OCI-LY7 (cell line): ENCODE measurements at regions not wholly inside any gene's neighbourhood (a gene's known extent, or its start where the extent isn't known, plus 50 kb on each side); places are given as distances from the start of the nearest gene placed in this dataset.
A peak's percentile ranks its signal among the peaks of the same experiment; 100 is the strongest.

Source experiments
- BruUV-seq: library from RNA; stranded (reverse); fragments of 400-500 nt; replicated peaks from 2 replicates; lab custom pipeline; 2021; lab: Mats Ljungman, UMichigan
- CTCF ChIA-PET: fragments of 300-600 bp; sonication (Branson Sonifier 250); formaldehyde crosslinking; loops from one replicate; lab custom pipeline; 2022; ENCODE audit warnings: antibody characterized with exemption; ENCODE audit not compliant: unreplicated experiment; lab: Charles Lee
- POLR2A ChIA-PET: fragments of 300-600 bp; sonication (Branson Sonifier 250); formaldehyde crosslinking; loops from one replicate; lab custom pipeline; 2022; ENCODE audit warnings: antibody characterized with exemption; lab: Charles Lee
- DNase-seq: peaks from one replicate; pipeline ENCODE4 v3.0.0-alpha.2; 2015; ENCODE audit warnings: low spot score
- H2AFZ ChIP-seq: fragments of 200-600 bp; sonication (generic), shearing (Covaris generic); 2 replicates; pipeline ENCODE4 v1.6.1; 2014; ENCODE audit warnings: mild to moderate bottlenecking, antibody characterized with exemption, low read length, moderate library complexity
- H3K27ac ChIP-seq: fragments of 200-600 bp; sonication (generic); 2 replicates; pipeline ENCODE4 v1.5.1; 2014; ENCODE audit warnings: mixed run types, low read depth, mild to moderate bottlenecking, moderate library complexity, low read length, inconsistent platforms; ENCODE audit not compliant: poor library complexity, severe bottlenecking
- H3K36me3 ChIP-seq: fragments of 200-600 bp; sonication (generic); 2 replicates; pipeline ENCODE4 v1.6.1; 2014; ENCODE audit warnings: mild to moderate bottlenecking, antibody characterized with exemption, low read length, moderate library complexity, mixed read lengths; ENCODE audit not compliant: insufficient read depth
- H3K4me1 ChIP-seq: fragments of 200-600 bp; sonication (generic); 2 replicates; pipeline ENCODE4 v1.5.1; 2014; ENCODE audit warnings: mild to moderate bottlenecking, low read length; ENCODE audit not compliant: insufficient read depth, poor library complexity, severe bottlenecking
- H3K4me2 ChIP-seq: fragments of 200-600 bp; sonication (generic); 2 replicates; pipeline ENCODE4 v1.6.1; 2014; ENCODE audit warnings: mild to moderate bottlenecking, low read length
- H3K4me3 ChIP-seq: fragments of 200-600 bp; sonication (generic); 2 replicates; pipeline ENCODE4 v1.5.1; 2014; ENCODE audit warnings: mild to moderate bottlenecking, low read depth, low read length; ENCODE audit not compliant: poor library complexity, severe bottlenecking
- H3K79me2 ChIP-seq: fragments of 200-600 bp; sonication (generic); 2 replicates; pipeline ENCODE4 v1.6.1; 2016; ENCODE audit warnings: low read depth, mild to moderate bottlenecking, low read length, moderate library complexity, mixed read lengths; ENCODE audit not compliant: insufficient read depth
- H3K9me2 ChIP-seq: fragments of 200-600 bp; sonication (generic); 2 replicates; pipeline ENCODE4 v1.6.1; 2016; ENCODE audit warnings: mild to moderate bottlenecking, low read length, mixed read lengths; ENCODE audit not compliant: insufficient read depth
- H3K9me3 ChIP-seq: fragments of 200-600 bp; sonication (generic); 2 replicates; pipeline ENCODE4 v1.6.1; 2014; ENCODE audit warnings: mild to moderate bottlenecking, mixed run types, low read length, mixed read lengths
- H4K20me1 ChIP-seq: fragments of 200-600 bp; sonication (generic); 2 replicates; pipeline ENCODE4 v1.6.1; 2014; ENCODE audit warnings: mild to moderate bottlenecking, antibody characterized with exemption, low read length, moderate library complexity, mixed read lengths; ENCODE audit not compliant: insufficient read depth
- EZH2phosphoT487 ChIP-seq: fragments of 200-600 bp; sonication (generic); IDR thresholded peaks from 2 replicates; pipeline ENCODE4 v1.6.1; 2018; ENCODE audit warnings: low read depth, borderline replicate concordance, mild to moderate bottlenecking, mixed run types, antibody characterized with exemption, low read length, moderate library complexity, mixed read lengths
- intact Hi-C: fragments of 100-400 bp; cut with micrococcal nuclease; formaldehyde crosslinking; loops from one replicate; pipeline ENCODE4 v1.10.0; 2022; ENCODE audit not compliant: unreplicated experiment
- TF ChIP-seq, protein P1 (sequence below): fragments of 200-600 bp; sonication (generic); conservative IDR thresholded peaks from 2 replicates; pipeline ENCODE4 v1.5.1; 2014; ENCODE audit warnings: mild to moderate bottlenecking, antibody characterized with exemption, low read length, moderate library complexity, mixed read lengths

DNA sequence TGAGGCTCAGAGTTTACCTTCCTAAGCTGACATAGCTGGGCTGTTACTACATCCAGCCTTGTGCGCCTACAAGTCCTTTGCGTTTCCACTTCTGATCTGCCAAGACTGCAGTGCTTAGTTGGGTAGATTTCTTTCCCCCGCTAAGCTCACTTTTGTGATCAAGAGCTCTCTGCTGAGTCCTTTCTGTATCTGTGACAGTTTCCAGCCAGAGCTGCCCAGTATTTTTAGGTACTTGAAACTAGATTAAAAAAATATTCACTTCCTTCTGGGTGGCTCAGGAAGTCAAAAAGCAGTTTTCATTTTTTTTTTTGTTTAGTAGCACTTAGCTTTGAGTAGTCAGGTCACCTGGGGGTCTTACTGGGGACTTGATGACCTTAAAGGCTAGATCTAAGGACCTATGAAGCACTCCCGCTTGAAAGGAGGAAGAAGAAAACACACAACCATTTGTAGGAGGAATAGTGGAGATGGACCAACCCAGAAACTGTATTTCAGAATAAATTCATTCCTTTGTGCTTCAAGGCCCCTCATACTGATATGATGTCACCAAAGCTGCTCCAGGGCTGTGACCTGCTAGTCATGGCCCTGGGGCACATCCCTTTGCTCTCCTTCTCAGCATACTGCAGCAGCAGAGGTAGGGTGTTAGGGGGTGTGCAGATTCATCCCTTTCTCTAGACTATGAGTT, 75.6 kb upstream of the HNF1B start:
- ChIA-PET POLR2A (interaction anchor here (0.6 to 1.1 kb wide), 3 partner anchors 10 to 214 kb away, joined by 3 to 5 read pairs (median 3); no protein-coding TSS in a partner anchor), CTCF (interaction anchor here (0.7 to 0.8 kb wide), 2 partner anchors 8 to 688 kb away, joined by 3 read pairs; no protein-coding TSS in a partner anchor)

DNA sequence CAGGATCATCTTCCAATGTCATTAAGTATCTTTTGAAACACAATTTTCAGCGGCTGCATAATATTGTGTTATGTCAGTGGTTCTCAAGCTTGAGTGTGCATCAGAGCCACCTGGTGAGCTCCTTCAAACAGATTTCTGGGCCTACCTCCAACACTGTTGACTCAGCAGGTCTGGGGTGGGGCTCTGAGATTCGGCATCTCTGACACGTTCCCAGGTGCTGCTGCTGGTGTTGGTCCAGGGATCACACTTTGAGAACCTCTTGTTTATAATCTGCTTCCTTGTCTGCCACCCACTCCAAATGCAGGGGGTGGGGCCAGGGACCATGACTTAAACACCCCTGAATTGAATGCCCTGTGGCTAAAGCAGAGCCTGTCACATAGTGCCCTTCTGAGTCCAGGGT, 73.8 kb upstream of the HNF1B start:
- intact Hi-C loops, result loop anchor here (5.0 to 10.0 kb wide), 3 partner anchors 114 to 294 kb away; partner anchors contain the start of gene SYNRG
- H3K4me3 ChIP-seq, result no peak overlapping the region
- TF ChIP-seq, protein P1, sequence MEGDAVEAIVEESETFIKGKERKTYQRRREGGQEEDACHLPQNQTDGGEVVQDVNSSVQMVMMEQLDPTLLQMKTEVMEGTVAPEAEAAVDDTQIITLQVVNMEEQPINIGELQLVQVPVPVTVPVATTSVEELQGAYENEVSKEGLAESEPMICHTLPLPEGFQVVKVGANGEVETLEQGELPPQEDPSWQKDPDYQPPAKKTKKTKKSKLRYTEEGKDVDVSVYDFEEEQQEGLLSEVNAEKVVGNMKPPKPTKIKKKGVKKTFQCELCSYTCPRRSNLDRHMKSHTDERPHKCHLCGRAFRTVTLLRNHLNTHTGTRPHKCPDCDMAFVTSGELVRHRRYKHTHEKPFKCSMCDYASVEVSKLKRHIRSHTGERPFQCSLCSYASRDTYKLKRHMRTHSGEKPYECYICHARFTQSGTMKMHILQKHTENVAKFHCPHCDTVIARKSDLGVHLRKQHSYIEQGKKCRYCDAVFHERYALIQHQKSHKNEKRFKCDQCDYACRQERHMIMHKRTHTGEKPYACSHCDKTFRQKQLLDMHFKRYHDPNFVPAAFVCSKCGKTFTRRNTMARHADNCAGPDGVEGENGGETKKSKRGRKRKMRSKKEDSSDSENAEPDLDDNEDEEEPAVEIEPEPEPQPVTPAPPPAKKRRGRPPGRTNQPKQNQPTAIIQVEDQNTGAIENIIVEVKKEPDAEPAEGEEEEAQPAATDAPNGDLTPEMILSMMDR, result no peak
- no peak for TF ChIP-seq EZH2phosphoT487
- no TSS peak for BruUV-seq
- H3K36me3 ChIP-seq, result no peaks in the 10 kb centered on the region
- peak overlapping the region; percentile 74 for H3K4me2 ChIP-seq
- ChIA-PET POLR2A (no interaction called here), CTCF (no interaction called here)
- no peaks in the 10 kb centered on the region for H3K9me2 ChIP-seq
- H4K20me1 ChIP-seq, result no peaks in the 10 kb centered on the region
- DNase-seq, result no peak
- H3K9me3 ChIP-seq, result no peaks in the 10 kb centered on the region
- no peak overlapping the region for H3K27ac ChIP-seq
- peaks cover 49% of the 10 kb centered on the region for H3K4me1 ChIP-seq
- H3K79me2 ChIP-seq, result no peaks in the 10 kb centered on the region
- H2AFZ ChIP-seq, result peak overlapping the region; percentile 70; the same call in 1 of the 2 replicates

More for the DNA sequence above, 75.6 kb upstream of the HNF1B start:
- peak overlapping the region; percentile 45 for H3K4me3 ChIP-seq
- intact Hi-C loops, result loop anchor here (1.0 kb wide), 1 partner anchor 10 kb away; no protein-coding TSS in a partner anchor
- no peaks in the 10 kb centered on the region for H3K79me2 ChIP-seq
- BruUV-seq, result no TSS peak
- peak; percentile 80 for DNase-seq
- H4K20me1 ChIP-seq, result no peaks in the 10 kb centered on the region
- H3K9me3 ChIP-seq, result no peaks in the 10 kb centered on the region
- TF ChIP-seq EZH2phosphoT487, result no peak
- TF ChIP-seq, protein P1, result no peak
- H3K27ac ChIP-seq, result peak overlapping the region; percentile 82
- H3K9me2 ChIP-seq, result no peaks in the 10 kb centered on the region
- no peaks in the 10 kb centered on the region for H3K36me3 ChIP-seq
- H2AFZ ChIP-seq, result peak overlapping the region; percentile 70; the same call in 1 of the 2 replicates
- peak overlapping the region; percentile 74 for H3K4me2 ChIP-seq
- H3K4me1 ChIP-seq, result peaks cover 67% of the 10 kb centered on the region

DNA sequence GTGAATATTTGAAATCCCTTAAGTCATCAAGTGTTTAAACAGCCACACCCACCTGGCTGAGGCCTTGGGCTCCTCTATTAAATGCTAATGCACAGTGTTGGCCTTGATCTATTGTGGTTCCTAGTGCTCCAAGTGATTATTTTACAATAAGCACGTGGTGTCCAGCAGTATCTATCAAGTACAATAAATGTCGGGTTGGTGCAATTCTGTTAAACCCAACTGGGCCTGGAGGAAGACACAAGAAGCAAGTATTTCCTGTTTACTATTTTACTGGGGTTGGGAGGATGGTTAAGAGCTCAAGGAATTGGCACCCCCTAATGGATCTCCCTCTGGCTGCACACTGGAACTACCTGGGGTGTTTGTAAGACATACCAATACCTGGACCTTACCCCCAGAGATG, 72.1 kb upstream of the HNF1B start:
- CTCF ChIA-PET, result interaction anchor here (1.0 to 1.2 kb wide), 2 partner anchors 18 to 169 kb away, joined by 3 read pairs; no protein-coding TSS in a partner anchor
- Histone ChIP-seq H3K4me3 (no peak overlapping the region), H3K27ac (no peak overlapping the region), H3K79me2 (no peaks in the 10 kb centered on the region), H4K20me1 (no peaks in the 10 kb centered on the region), H3K4me1 (peaks cover 39% of the 10 kb centered on the region), H2AFZ (no peak overlapping the region), H3K36me3 (no peaks in the 10 kb centered on the region), H3K9me3 (no peaks in the 10 kb centered on the region), H3K9me2 (no peaks in the 10 kb centered on the region), H3K4me2 (no peak overlapping the region)
- no peak for DNase-seq
- no TSS peak for BruUV-seq
- intact Hi-C loops, result loop anchor here (5.0 to 10.0 kb wide), 3 partner anchors 112 to 292 kb away; partner anchors contain the start of gene SYNRG
- TF ChIP-seq, protein P1, result 0 out of 2 replicates have a peak, but pooled peaks have one; percentile 29
- no peak for TF ChIP-seq EZH2phosphoT487
- POLR2A ChIA-PET, result interaction anchor here (1.3 kb wide), 1 partner anchor 11 kb away, joined by 4 read pairs; no protein-coding TSS in a partner anchor
